ENCODE measurements at regions not wholly inside any gene's neighbourhood (a gene's known extent, or its start where the extent isn't known, plus 50 kb on each side); places are given as distances from the start of the nearest gene placed in this dataset.
"Not testable (repeated sequence)": the region's sequence is repeated elsewhere in the genome, so short reads cannot be mapped to it uniquely, and the experiment has no call there.

DNA sequence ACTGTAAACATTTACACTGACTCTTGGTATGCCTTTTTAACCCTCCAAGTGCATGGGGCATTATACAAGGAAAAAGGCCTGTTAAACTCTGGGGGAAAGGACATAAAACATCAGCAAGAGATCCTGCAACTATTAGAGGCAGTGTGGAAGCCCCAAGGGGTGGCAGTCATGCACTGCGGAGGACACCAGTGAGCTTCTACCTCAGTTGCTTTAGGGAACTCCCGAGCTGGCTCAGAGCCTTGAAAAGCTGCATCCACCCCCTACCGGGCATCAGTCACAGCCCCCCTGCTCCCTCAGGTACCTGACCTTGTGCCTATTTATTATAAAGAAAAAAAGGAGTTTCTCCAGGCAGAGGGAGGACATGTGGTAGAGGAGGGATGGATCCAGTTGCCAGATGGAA lies 695.6 kb upstream of the LMO3 start:
- Mint-ChIP-seq H3K4me1 (ENCODE audit: low read depth) (no peaks in the 10 kb centered on the region), H3K27ac (no peak overlapping the region), H3K27me3 (ENCODE audit: low read depth) (no peaks in the 10 kb centered on the region), H3K36me3 (ENCODE audit: low read depth) (no peaks in the 10 kb centered on the region), H3K9me3 (peaks cover 49% of the 10 kb centered on the region), H3K4me3 (no peak overlapping the region)
- no peak for DNase-seq (ENCODE audit: low spot score)

DNA sequence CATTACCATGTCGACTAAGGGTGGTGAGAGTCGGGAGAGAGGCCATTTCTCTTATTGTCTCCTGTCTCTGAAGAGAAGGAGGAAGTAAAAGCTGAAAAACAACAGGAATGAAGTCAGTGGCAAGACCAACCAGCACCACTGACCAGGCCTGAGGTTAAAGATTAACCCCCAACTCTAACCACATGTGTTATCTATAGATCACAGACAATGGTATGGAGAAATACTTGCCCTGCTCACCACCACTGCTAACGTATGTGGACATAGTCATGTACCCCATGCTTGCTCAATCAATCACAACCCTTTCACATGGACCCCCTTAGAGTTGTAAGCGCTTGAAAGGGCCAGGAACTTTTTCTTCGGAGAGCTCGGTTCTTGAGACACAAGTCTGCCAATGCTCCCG lies 690.9 kb upstream of the LMO3 start:
- peaks cover 46% of the 10 kb centered on the region for H3K9me3 Mint-ChIP-seq

DNA sequence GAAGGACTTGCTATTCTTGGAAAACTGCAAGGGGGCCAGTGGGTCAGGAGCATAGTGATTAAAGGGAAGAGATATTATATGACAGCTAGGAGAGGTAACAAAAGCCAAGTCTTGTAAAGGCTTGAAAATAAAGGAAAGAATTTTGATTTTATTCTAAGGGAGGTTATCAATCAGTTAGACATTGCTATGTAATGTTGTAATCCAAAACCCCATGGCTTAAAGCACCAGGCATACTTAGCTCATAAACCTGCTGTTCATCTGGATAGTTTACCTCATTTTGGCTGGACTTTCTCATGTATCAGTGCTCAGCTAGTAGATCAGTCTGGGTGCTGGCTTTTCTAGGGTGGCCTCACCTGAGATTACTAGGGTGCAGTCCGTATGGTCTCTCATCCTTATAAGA lies 680.9 kb upstream of the LMO3 start:
- Mint-ChIP-seq H3K4me3 (no peak overlapping the region), H3K27ac (no peak overlapping the region), H3K4me1 (ENCODE audit: low read depth) (no peaks in the 10 kb centered on the region), H3K9me3 (peaks cover 47% of the 10 kb centered on the region), H3K27me3 (ENCODE audit: low read depth) (no peaks in the 10 kb centered on the region), H3K36me3 (ENCODE audit: low read depth) (no peaks in the 10 kb centered on the region)
- DNase-seq (ENCODE audit: low spot score), result no peak

More for the DNA sequence above, 690.9 kb upstream of the LMO3 start:
- Mint-ChIP-seq H3K4me1 (ENCODE audit: low read depth) (no peaks in the 10 kb centered on the region), H3K4me3 (no peak overlapping the region), H3K36me3 (ENCODE audit: low read depth) (no peaks in the 10 kb centered on the region), H3K27me3 (ENCODE audit: low read depth) (no peaks in the 10 kb centered on the region), H3K27ac (no peak overlapping the region)
- DNase-seq (ENCODE audit: low spot score), result no peak

DNA sequence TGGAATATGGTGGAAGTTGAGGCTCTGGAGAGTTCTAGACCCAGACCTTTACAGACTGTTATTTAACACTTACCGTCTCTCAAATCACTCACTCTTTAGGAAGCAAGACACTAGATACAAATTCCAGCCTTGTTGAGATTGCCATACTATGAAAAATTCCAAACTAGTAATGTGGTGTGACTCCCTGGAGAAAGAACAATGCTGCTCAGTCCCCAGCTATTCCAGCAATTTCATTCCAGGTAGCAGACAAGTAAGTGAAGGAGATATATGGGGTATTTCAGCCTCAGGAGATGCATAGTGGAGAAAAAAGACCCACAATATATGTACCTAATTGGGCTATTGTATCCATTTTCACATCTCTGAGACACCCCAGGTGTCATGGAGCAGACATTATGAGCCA lies 678.9 kb upstream of the LMO3 start:
- H3K27me3 Mint-ChIP-seq (ENCODE audit: low read depth), result no peaks in the 10 kb centered on the region
- H3K4me3 Mint-ChIP-seq, result no peak overlapping the region
- peaks cover 47% of the 10 kb centered on the region for H3K9me3 Mint-ChIP-seq
- no peaks in the 10 kb centered on the region for H3K4me1 Mint-ChIP-seq (ENCODE audit: low read depth)
- no peaks in the 10 kb centered on the region for H3K36me3 Mint-ChIP-seq (ENCODE audit: low read depth)
- H3K27ac Mint-ChIP-seq, result no peak overlapping the region
- DNase-seq (ENCODE audit: low spot score), result no peak

DNA sequence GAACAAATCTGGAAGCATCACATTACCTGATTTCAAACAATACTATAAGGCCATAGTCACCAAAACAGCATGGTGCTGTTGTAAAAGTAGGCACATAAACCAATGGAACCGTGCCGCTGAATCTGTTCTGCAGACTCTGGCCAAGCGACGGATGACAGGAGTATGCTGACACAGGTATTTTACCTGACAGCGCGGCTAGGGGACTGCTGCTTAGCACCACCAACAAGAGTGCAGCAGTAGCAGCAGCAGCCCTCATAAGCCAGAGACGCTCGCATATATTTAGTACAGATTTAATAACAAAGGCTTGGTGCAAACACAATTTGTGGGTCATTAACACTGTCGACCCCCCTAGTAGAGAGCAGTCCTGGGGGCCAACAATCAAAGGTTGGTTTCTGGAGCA lies 677.6 kb upstream of the LMO3 start:
- Mint-ChIP-seq H3K9me3 (peaks cover 43% of the 10 kb centered on the region), H3K36me3 (ENCODE audit: low read depth) (no peaks in the 10 kb centered on the region), H3K27me3 (ENCODE audit: low read depth) (no peaks in the 10 kb centered on the region), H3K27ac (no peak overlapping the region), H3K4me1 (ENCODE audit: low read depth) (no peaks in the 10 kb centered on the region), H3K4me3 (no peak overlapping the region)
- no peak for DNase-seq (ENCODE audit: low spot score)

DNA sequence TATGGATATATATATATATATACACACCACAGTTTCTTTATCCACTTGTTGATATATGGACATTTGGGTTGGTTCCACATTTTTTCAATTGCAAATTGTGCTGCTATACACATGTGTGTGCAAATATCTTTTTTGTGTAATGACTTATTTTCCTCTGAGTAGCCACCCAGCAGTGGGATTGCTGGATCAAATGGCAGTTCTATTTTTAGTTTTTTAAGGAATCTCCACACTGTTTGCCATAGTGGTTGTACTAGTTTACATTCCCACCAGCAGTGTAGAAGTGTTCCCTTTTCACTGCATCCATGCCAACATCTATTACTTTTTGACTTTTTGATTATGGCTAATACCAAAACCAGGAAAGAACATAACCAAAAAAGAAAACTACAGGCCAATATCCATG lies 676.2 kb upstream of the LMO3 start:
- not testable (repeated sequence) for H3K4me1 Mint-ChIP-seq (ENCODE audit: low read depth); H3K27me3 Mint-ChIP-seq (ENCODE audit: low read depth); H3K36me3 Mint-ChIP-seq (ENCODE audit: low read depth); H3K27ac Mint-ChIP-seq; DNase-seq (ENCODE audit: low spot score); H3K4me3 Mint-ChIP-seq
- H3K9me3 Mint-ChIP-seq, result peaks cover 34% of the 10 kb centered on the region

DNA sequence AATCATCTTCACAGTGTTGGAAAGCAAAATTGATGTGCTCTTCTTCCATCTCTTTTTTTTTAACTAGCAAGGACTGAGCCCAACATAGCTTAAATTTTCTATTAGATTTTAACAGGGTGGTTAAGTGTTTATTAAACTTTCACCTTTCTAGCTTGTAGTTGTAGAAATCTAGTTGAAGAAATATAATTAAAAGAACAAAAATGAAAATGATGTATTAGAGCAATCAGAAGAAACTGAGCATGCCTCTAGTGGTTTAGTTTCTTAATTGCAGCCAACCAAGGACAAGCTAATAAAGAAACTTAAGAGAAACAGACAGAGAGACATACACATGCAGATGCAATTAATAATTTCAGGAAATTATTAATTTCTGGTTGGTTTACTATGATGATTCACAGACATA lies 673.0 kb upstream of the LMO3 start:
- Mint-ChIP-seq H3K27ac (no peak overlapping the region), H3K36me3 (ENCODE audit: low read depth) (no peaks in the 10 kb centered on the region), H3K27me3 (ENCODE audit: low read depth) (no peaks in the 10 kb centered on the region), H3K4me1 (ENCODE audit: low read depth) (no peaks in the 10 kb centered on the region), H3K9me3 (peaks cover 34% of the 10 kb centered on the region), H3K4me3 (no peak overlapping the region)
- no peak for DNase-seq (ENCODE audit: low spot score)

DNA sequence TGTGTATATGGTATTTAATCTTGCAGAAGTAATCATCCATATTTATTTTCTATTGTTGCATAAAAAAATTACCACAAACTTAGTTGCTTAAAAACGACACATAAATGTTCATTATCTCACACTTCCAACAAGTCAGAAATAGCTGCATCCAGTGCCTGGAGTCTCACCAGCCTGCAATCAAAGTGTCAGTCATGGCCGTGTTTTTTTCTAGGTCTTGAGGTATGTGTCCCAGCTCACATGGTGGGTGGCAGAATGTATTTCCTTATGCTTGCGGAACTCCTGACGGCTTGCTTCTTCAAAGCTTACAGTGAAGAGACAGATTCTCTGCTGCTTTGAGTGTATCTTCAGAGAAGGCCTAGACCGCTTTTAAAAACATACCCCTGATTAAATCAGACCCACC lies 670.2 kb upstream of the LMO3 start:
- H3K36me3 Mint-ChIP-seq (ENCODE audit: low read depth), result no peaks in the 10 kb centered on the region
- no peak for DNase-seq (ENCODE audit: low spot score)
- H3K9me3 Mint-ChIP-seq, result peaks cover 32% of the 10 kb centered on the region
- no peak overlapping the region for H3K27ac Mint-ChIP-seq
- H3K4me3 Mint-ChIP-seq, result no peak overlapping the region
- H3K4me1 Mint-ChIP-seq (ENCODE audit: low read depth), result no peaks in the 10 kb centered on the region
- no peaks in the 10 kb centered on the region for H3K27me3 Mint-ChIP-seq (ENCODE audit: low read depth)

DNA sequence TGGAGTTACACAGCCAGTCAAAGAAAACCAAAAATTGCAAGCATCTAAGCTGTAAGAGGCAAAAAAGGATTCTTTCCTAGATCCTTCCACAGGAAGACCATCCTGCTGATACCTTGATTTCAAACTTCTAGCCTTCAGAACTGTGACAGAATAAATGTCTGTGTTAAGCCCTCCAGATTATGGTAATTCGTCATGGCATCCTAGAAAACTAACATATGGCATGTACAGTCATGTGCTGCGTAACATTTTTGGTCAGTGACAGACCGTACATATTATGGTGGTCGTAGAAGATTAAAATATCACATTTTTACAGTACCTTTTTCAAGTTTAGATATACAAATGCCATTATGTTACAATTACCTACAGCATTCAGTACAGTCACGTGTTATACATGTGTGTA lies 660.9 kb upstream of the LMO3 start:
- Mint-ChIP-seq H3K36me3 (ENCODE audit: low read depth) (no peaks in the 10 kb centered on the region), H3K9me3 (peaks cover 18% of the 10 kb centered on the region), H3K4me1 (ENCODE audit: low read depth) (no peaks in the 10 kb centered on the region), H3K4me3 (no peak overlapping the region), H3K27ac (no peak overlapping the region), H3K27me3 (ENCODE audit: low read depth) (no peaks in the 10 kb centered on the region)
- DNase-seq (ENCODE audit: low spot score), result no peak

DNA sequence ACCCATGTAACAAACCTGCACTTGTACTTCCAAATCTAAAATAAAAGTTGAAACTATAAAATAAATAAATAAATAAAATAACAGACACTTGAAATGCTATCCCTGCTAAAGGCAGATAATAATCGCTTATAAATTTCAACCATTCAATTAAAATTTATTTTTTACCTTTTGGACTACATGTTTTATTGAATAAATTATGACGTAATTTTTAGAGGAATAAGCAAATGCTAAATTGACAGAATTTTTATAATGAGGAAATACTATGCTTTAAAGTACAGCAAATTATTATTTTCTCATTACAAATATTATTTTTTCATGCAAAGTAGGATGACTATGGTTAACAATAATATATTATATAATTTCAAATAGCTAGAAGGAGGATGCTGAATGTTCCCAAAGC lies 658.6 kb upstream of the LMO3 start:
- H3K9me3 Mint-ChIP-seq, result peaks cover 3% of the 10 kb centered on the region
- DNase-seq (ENCODE audit: low spot score), result no peak
- H3K4me3 Mint-ChIP-seq, result no peak overlapping the region
- H3K36me3 Mint-ChIP-seq (ENCODE audit: low read depth), result no peaks in the 10 kb centered on the region
- no peaks in the 10 kb centered on the region for H3K4me1 Mint-ChIP-seq (ENCODE audit: low read depth)
- H3K27me3 Mint-ChIP-seq (ENCODE audit: low read depth), result no peaks in the 10 kb centered on the region
- H3K27ac Mint-ChIP-seq, result no peak overlapping the region

DNA sequence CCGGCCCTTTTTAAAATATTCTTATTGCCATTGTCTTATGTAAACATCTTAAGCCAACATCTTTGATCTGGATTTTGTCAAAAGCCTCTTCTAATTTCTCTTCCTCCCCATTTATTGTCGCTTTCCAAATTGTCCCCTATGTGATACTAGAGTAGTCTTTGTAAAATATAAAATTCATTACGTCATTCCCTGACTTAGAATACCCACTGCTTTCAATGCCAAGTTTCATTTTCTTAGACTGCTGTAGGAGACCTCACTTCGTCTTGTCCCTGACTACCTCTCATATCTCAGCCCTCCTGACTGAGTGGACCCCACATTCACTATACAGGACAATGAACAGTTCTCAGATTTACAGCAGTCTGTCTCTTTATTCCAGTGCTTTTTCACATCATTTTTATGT lies 633.9 kb upstream of the LMO3 start:
- Mint-ChIP-seq H3K4me1 (ENCODE audit: low read depth) (no peaks in the 10 kb centered on the region), H3K27ac (no peak overlapping the region), H3K36me3 (ENCODE audit: low read depth) (no peaks in the 10 kb centered on the region), H3K9me3 (peaks cover 52% of the 10 kb centered on the region), H3K27me3 (ENCODE audit: low read depth) (no peaks in the 10 kb centered on the region), H3K4me3 (no peak overlapping the region)
- DNase-seq (ENCODE audit: low spot score), result no peak

DNA sequence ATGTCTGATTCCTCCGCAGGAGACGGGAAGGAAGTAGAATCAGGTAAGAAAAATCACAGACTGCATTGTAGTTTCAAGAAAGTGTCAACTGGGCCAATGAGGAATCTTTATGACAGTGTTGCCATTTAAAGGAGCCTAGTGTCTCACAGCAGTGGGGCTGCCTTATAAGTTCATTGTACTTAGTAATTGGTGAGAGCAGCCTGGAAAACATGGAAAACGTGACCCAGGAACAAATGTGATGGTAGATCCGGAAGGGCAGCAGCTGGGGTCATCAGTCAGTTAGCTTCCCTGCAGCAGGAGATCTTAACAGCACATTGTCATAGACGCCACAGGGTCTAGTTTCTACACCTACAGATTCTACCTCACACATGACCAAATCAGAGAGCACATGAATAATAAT lies 630.0 kb upstream of the LMO3 start:
- Mint-ChIP-seq H3K36me3 (ENCODE audit: low read depth) (no peaks in the 10 kb centered on the region), H3K9me3 (peaks cover 38% of the 10 kb centered on the region), H3K4me3 (no peak overlapping the region), H3K27ac (no peak overlapping the region), H3K27me3 (ENCODE audit: low read depth) (no peaks in the 10 kb centered on the region), H3K4me1 (ENCODE audit: low read depth) (no peaks in the 10 kb centered on the region)
- DNase-seq (ENCODE audit: low spot score), result no peak

DNA sequence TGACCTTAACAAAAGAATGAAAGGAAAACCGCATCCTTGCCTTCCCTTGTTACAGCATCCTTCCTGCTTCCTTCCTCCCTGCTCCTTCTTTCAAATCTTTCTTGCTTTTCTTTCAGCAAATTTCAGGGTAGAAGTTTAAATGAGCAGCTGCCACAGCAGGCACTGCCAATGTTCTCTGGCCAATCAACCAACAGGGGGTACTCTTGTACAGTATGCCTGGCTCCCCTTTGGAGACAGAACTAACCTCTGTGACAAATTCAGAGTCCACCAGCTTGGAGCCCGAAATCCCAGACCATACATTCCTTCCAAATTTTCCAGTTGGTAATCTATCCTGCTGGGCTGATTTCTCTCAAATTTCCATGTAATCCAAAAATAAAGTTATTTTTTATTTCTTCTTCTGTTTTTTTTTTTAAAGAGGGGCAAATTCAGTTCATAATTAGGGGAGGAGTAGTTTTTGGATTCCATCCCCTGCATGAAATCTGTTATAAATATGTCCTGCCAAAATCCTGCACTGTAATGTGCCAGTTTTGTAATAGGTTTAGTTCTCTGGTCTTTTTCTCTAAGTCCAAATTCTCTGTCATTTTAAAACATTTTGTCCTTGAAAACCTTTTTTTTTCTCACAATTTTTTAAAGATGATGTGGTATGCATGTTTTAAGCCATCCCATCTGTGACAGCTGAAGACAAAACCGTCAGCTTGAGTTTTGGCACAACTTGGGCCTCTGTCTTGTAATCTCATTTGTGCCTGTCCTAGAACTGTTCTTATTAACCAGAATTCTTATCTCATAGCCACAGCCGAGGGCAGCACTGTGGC lies 610.0 kb upstream of the LMO3 start:
- Mint-ChIP-seq H3K27me3 (ENCODE audit: low read depth) (no peaks in the 10 kb centered on the region), H3K4me1 (ENCODE audit: low read depth) (no peaks in the 10 kb centered on the region), H3K27ac (no peak overlapping the region), H3K4me3 (no peak overlapping the region), H3K36me3 (ENCODE audit: low read depth) (no peaks in the 10 kb centered on the region), H3K9me3 (peaks cover 15% of the 10 kb centered on the region)
- no peak for DNase-seq (ENCODE audit: low spot score)

DNA sequence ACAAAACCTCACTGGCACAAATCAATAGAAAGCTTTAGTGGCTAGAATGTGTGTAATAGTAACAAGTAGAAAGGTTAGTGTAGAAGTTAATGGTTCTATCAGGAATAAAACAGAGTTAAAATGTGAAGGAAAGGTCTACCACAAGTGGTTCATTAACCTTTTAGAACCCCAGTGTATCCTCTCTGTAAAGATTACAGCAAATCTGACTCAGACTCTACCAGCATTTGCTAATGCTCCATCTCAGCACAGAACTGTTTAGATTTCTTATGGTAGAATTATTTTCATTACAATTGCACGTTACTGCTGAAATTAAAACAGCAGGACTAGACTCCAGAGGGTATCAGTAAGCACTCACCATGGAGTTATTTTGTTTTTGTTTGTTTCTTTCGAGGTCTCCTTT lies 609.0 kb upstream of the LMO3 start:
- Mint-ChIP-seq H3K27me3 (ENCODE audit: low read depth) (no peaks in the 10 kb centered on the region), H3K36me3 (ENCODE audit: low read depth) (no peaks in the 10 kb centered on the region), H3K9me3 (peaks cover 22% of the 10 kb centered on the region), H3K27ac (no peak overlapping the region), H3K4me1 (ENCODE audit: low read depth) (no peaks in the 10 kb centered on the region), H3K4me3 (no peak overlapping the region)
- DNase-seq (ENCODE audit: low spot score), result no peak

DNA sequence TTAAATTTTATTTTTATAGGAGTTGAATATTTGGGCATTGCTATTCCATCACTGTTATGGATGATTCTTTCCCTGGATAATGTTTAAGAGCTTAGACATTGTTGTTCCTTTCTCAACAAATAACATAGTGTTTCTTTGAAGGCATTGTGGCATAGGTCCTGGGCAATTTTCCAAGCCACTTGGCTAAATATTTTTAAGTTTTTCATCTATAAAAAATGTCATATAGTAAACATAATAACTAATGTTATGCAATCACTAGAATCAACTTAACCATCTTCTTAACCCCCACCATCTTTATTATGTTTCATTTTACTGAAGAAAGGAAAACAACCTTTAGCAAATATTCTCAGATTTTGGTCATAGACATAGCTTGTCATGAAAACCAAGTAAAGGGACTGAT lies 600.6 kb upstream of the LMO3 start:
- Mint-ChIP-seq H3K27me3 (ENCODE audit: low read depth) (no peaks in the 10 kb centered on the region), H3K27ac (no peak overlapping the region), H3K4me3 (no peak overlapping the region), H3K36me3 (ENCODE audit: low read depth) (no peaks in the 10 kb centered on the region), H3K4me1 (ENCODE audit: low read depth) (no peaks in the 10 kb centered on the region), H3K9me3 (peaks cover 18% of the 10 kb centered on the region)
- no peak for DNase-seq (ENCODE audit: low spot score)
